AG04449 (cell line): ENCODE measurements at regions not wholly inside any gene's neighbourhood (a gene's known extent, or its start where the extent isn't known, plus 50 kb on each side); places are given as distances from the start of the nearest gene placed in this dataset.
A peak's percentile ranks its signal among the peaks of the same experiment; 100 is the strongest.

Experiments used
- CTCF ChIA-PET: fragments of 350-600 bp; formaldehyde crosslinking; extraction: SDS; loops from one replicate; lab custom pipeline; 2021; ENCODE audit warnings: antibody characterized with exemption; lab: Yijun Ruan, JAX
- POLR2A ChIA-PET: fragments of 400-600, 350-600 bp; formaldehyde crosslinking; extraction: SDS; loops from one replicate; lab custom pipeline; 2020; ENCODE audit warnings: antibody characterized with exemption, inconsistent platforms; lab: Yijun Ruan, JAX
- DNase-seq: peaks from one replicate; pipeline ENCODE4 v3.0.0-alpha.2; 2010; ENCODE audit warnings: low read depth, low spot score
- H3K4me3 ChIP-seq: 2 replicates; pipeline ENCODE4 v1.5.1; 2011; ENCODE audit warnings: low read depth, mild to moderate bottlenecking, control low read depth, low read length
- TF ChIP-seq, protein P1 (sequence below): IDR thresholded peaks from one replicate; pipeline ENCODE4 v1.5.1; 2011; ENCODE audit warnings: mild to moderate bottlenecking, moderate library complexity, low read length, control low read depth, inconsistent platforms; ENCODE audit not compliant: insufficient read depth; ENCODE audit errors: missing control alignments

- H3K4me3 ChIP-seq = no peak overlapping the region
- TF ChIP-seq, protein P1, sequence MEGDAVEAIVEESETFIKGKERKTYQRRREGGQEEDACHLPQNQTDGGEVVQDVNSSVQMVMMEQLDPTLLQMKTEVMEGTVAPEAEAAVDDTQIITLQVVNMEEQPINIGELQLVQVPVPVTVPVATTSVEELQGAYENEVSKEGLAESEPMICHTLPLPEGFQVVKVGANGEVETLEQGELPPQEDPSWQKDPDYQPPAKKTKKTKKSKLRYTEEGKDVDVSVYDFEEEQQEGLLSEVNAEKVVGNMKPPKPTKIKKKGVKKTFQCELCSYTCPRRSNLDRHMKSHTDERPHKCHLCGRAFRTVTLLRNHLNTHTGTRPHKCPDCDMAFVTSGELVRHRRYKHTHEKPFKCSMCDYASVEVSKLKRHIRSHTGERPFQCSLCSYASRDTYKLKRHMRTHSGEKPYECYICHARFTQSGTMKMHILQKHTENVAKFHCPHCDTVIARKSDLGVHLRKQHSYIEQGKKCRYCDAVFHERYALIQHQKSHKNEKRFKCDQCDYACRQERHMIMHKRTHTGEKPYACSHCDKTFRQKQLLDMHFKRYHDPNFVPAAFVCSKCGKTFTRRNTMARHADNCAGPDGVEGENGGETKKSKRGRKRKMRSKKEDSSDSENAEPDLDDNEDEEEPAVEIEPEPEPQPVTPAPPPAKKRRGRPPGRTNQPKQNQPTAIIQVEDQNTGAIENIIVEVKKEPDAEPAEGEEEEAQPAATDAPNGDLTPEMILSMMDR = no peak
- no peak for DNase-seq
- POLR2A ChIA-PET = no interaction called here
- CTCF ChIA-PET = interaction anchor here (1.1 to 1.3 kb wide), 2 partner anchors 12 to 416 kb away, joined by 3 to 5 read pairs; no protein-coding TSS in a partner anchor
Measured at GRCh38 chr21:38721958-38722357, 83.8 kb upstream of the ETS2 start.

DNA sequence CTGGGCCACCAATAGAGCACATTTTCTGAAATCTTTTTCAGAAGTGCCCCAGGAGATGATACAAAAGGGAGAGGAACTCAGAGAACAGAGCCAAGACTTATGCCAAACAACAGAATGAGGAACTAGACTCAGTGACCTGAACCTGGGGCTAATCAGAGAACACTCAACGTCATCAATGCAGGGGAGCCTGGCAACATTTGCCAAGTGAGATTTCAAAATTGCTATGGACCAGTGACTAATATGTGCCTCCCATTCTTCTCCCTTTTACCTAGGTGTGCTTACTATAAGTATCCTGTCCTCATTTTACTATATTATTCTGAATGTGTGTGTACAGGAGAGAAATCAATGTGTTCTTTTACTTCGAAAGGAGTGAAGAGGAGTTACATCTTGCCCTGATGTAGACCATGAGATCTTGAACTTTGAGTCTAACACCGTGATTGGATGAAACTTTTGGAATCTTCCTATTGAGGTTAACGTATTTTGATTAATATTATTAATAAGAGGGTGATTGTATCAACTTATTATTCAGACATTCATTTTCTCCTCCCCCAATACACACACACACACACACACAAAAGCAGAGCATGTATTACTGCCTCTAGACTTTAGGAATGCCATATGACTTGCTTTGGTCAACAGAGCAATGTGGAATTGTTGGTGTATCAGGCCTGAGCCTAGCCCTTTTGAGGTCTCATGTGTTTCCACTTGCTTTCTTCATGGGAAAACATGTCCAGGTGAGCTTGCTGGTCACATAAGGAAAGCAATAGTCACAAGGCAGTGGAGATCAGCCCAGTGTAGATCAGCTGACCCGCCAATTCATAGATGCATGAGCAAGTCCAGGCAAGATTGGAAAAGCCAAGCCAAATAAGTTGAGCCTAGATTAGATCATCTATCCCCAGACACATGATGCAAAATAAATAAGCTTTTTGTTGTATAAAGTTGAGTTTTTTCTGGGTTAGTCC, 80.3 kb upstream of the ETS2 start:
- TF ChIP-seq, protein P1 = no peak
- H3K4me3 ChIP-seq = no peak overlapping the region
- POLR2A ChIA-PET = no interaction called here
- DNase-seq = no peak
- CTCF ChIA-PET = interaction anchor here (0.8 to 1.0 kb wide), 2 partner anchors 9 to 14 kb away, joined by 3 read pairs; no protein-coding TSS in a partner anchor

GRCh38 chr21:38726482-38726881, 79.2 kb upstream of the ETS2 start:
- TF ChIP-seq, protein P1 = no peak
- DNase-seq = no peak
- ChIA-PET CTCF (interaction anchor here (0.8 to 1.0 kb wide), 2 partner anchors 8 to 15 kb away, joined by 3 read pairs; no protein-coding TSS in a partner anchor), POLR2A (no interaction called here)
- H3K4me3 ChIP-seq = no peak overlapping the region

DNA sequence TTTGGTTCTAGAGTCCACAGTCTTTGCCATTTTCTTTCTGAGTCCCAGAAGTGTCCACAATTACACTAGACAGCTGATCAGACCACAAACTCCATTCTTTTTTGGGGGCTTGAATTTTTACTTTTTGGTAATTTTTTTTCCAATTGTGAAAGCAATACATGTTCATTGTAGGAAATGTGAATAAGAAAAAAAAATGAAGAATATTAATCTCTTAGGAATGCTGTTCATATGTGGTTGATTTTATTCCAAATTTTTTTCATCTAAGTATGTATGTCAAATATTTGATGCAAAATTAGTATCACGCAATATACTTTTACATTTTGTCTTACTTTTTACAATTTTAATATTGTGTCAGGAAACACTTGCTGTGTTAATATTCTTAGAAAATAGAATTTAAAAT, 76.4 kb upstream of the ETS2 start:
- POLR2A ChIA-PET = interaction anchor here (0.6 kb wide), 1 partner anchor 9 kb away, joined by 3 read pairs; no protein-coding TSS in a partner anchor
- TF ChIP-seq, protein P1 = no peak
- CTCF ChIA-PET = interaction anchor here (0.7 to 10.3 kb wide), 2 partner anchors 397 to 406 kb away, joined by 3 to 102 read pairs; no protein-coding TSS in a partner anchor
- no peak overlapping the region for H3K4me3 ChIP-seq
- DNase-seq = no peak

DNA sequence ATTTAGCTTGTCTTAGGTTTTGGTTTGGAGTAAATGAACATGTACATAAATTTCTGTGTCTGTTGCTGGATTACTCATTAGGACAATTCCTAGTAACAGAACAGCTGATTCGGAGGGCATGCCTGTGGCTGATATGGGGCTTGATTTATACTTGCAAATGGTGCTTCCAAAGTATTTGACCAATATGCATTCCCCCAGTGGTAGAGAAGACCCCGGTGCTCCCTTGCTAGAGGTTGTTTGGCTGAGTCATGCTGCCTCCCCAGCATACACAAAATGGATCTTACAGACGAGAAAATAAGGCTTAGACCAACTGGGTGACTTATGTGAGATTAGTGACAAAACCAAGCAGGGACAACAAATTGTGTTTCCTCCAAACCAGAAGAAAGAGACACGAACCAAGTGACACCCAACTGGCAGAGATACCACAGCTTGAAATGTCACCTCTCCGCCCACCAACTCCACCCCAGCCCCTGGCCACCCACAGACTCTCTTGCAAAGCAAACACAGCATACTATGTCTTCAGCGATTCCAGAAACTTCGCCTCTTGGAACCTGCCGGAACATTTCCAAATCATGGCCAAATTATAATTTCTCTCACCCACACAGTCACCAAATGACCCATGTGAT, 75.9 kb upstream of the ETS2 start:
- POLR2A ChIA-PET = interaction anchor here (0.6 kb wide), 1 partner anchor 10 kb away, joined by 3 read pairs; no protein-coding TSS in a partner anchor

More for the DNA sequence above, 75.9 kb upstream of the ETS2 start:
- DNase-seq = peak; percentile 23
- TF ChIP-seq, protein P1 = no peak
- CTCF ChIA-PET = interaction anchor here (0.7 to 10.3 kb wide), 2 partner anchors 397 to 406 kb away, joined by 3 to 102 read pairs; no protein-coding TSS in a partner anchor
- no peak overlapping the region for H3K4me3 ChIP-seq
